Hematopoietic multipotent progenitor cell treated with erythropoietin and hydrocortisone succinate and interleukin-3 and kit ligand, for 4 days (in vitro differentiated cells): ENCODE measurements at regions not wholly inside any gene's neighbourhood (a gene's known extent, or its start where the extent isn't known, plus 50 kb on each side); places are given as distances from the start of the nearest gene placed in this dataset.
"Not testable (repeated sequence)": the region's sequence is repeated elsewhere in the genome, so short reads cannot be mapped to it uniquely, and the experiment has no call there.

Experiments
- DNase-seq: peaks from one replicate; pipeline ENCODE4 v3.0.0-alpha.2; 2015

- DNase-seq, result no peak
These were observed 60.2 kb downstream of the TFPI2 start for GRCh38 chr7:93830141-93830925.

GRCh38 chr7:93828260-93828659, 62.3 kb downstream of the TFPI2 start:
- no peak for DNase-seq

GRCh38 chr7:93823621-93824020, 66.9 kb downstream of the TFPI2 start:
- no peak for DNase-seq

- no peak for DNase-seq
These were observed 69.1 kb downstream of the TFPI2 start for GRCh38 chr7:93821463-93821862.

GRCh38 chr7:93819699-93820098, 70.9 kb downstream of the TFPI2 start:
- no peak for DNase-seq

- no peak for DNase-seq
These were observed 73.0 kb downstream of the TFPI2 start for GRCh38 chr7:93817526-93817925.

GRCh38 chr7:93817004-93817403, 73.5 kb downstream of the TFPI2 start:
- DNase-seq, result no peak

GRCh38 chr7:93813514-93813913, 77.0 kb downstream of the TFPI2 start:
- no peak for DNase-seq

GRCh38 chr7:93812061-93812460, 78.5 kb downstream of the TFPI2 start:
- no peak for DNase-seq

- DNase-seq, result no peak
These were observed 79.4 kb downstream of the TFPI2 start for GRCh38 chr7:93811198-93811597.

GRCh38 chr7:93810561-93810960, 80.0 kb downstream of the TFPI2 start:
- no peak for DNase-seq

- no peak for DNase-seq
These were observed 85.8 kb downstream of the TFPI2 start for GRCh38 chr7:93804726-93805125.

GRCh38 chr7:93799750-93800357, 90.7 kb downstream of the TFPI2 start:
- peak; percentile 36 for DNase-seq

GRCh38 chr7:93793084-93793697, 97.4 kb downstream of the TFPI2 start:
- DNase-seq, result not testable (repeated sequence)

GRCh38 chr7:93779115-93779514, 111.4 kb downstream of the TFPI2 start:
- DNase-seq, result no peak

GRCh38 chr7:93778384-93778783, 112.2 kb downstream of the TFPI2 start:
- DNase-seq, result no peak

- DNase-seq, result no peak
These were observed 117.1 kb downstream of the TFPI2 start for GRCh38 chr7:93773446-93773845.

GRCh38 chr7:93765475-93765874, 125.1 kb downstream of the TFPI2 start:
- no peak for DNase-seq

GRCh38 chr7:93758631-93759030, 131.9 kb downstream of the TFPI2 start:
- DNase-seq, result no peak

- DNase-seq, result no peak
These were observed 133.1 kb downstream of the TFPI2 start for GRCh38 chr7:93757426-93757825.

- no peak for DNase-seq
These were observed 133.7 kb downstream of the TFPI2 start for GRCh38 chr7:93756890-93757289.

- DNase-seq, result no peak
These were observed 139.1 kb downstream of the TFPI2 start for GRCh38 chr7:93751421-93751820.

- DNase-seq, result no peak
These were observed 139.6 kb downstream of the TFPI2 start for GRCh38 chr7:93750986-93751385.

- no peak for DNase-seq
These were observed 143.5 kb downstream of the TFPI2 start for GRCh38 chr7:93747019-93747418.
